ENCODE measurements at regions not wholly inside any gene's neighbourhood (a gene's known extent, or its start where the extent isn't known, plus 50 kb on each side); places are given as distances from the start of the nearest gene placed in this dataset.

DNA sequence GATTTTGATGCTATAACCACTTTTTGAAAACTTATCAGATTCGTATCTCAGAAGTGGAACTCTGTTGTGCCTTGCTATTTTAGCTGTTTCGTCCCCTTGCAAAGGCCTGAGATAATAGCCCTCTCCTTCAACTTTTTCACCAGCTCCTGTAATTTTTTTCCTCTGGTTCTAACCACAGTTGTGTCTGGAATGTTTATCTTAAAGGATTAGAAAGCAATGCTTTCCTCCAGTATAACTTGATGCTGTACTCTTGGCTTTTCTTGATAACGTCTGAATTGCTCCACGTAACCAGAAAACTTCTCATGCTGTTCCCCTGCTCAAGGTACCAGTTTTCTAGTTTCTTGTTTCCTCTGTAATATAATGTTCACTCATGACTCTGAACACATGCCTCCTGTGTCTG, 209.4 kb downstream of the DTWD2 start:
- DNase-seq, result no peak

GRCh38 chr5:118777189-118777736, 211.1 kb downstream of the DTWD2 start:
- DNase-seq, result no peak

- no peak for DNase-seq
These were observed 211.6 kb downstream of the DTWD2 start for GRCh38 chr5:118776755-118777154.

- DNase-seq, result no peak
These were observed 212.4 kb downstream of the DTWD2 start for GRCh38 chr5:118775790-118776499.

DNA sequence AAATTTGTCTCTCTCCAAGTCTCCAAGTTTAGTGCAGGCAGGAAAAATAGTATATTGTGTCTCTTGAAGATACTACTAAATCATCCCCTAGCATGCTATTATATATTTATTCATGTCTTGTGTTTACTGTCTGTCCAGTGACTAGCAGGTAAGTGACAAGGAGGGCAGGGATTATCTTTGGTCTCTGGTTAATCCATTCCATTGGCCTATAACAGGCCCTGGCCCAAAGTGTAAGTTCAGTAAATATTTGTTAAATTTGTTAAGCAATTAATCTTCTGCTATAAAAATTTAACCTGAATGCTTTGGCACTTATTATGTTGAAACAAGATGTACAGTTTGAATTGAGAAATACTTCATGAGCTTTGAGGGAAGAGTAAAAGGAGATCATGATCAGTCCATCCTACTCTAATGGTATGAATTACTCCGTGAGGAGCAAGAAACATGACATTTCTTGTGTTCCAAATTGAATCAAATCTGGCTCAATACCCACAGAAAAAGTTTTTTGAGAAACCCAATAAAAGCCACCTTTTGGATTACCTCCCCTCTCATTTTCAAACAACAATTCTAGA, 219.7 kb downstream of the DTWD2 start:
- no peak for DNase-seq

DNA sequence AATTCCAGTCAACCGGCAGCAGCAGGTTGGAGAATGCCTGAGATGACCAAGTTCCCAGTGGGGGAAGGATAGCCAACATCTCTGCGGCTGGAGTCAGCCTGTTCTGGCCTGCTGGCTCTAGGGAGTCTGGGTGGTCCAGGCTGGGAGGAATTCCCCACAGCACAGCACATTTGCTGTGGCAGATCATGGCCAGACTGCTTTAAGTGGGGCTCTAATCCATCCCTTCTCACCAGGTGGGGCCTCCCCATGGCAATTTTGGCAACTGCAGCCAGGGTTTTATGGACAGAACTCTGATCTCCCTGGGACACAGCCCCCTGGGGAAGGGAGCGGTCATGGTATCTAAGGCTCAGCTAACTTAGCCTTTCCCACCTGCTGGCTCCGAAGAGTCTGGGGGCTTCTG, 226.1 kb downstream of the DTWD2 start:
- no peak for DNase-seq

DNA sequence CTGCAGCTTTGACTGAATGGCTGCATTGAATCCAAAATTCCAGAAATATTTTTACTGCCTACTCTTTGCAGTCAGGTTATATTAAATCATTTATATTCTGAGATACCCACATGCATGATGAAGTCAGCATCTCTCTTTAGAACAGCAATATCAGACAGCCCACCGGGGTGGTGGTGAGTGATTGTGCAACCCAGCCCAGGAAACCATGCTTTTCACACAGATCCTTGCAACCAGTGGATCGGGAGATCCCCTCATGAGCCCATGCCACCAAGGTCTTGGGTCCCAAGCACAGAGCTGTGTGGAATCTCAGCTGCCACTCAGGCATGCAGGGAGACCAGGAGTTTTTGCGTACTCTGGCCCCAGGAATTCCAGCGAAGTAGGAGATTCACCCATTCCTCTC, 226.5 kb downstream of the DTWD2 start:
- DNase-seq, result no peak

- DNase-seq, result no peak
These were observed 235.4 kb downstream of the DTWD2 start for GRCh38 chr5:118752969-118753368.

- no peak for DNase-seq
These were observed 252.0 kb downstream of the DTWD2 start for GRCh38 chr5:118736396-118736795.

DNA sequence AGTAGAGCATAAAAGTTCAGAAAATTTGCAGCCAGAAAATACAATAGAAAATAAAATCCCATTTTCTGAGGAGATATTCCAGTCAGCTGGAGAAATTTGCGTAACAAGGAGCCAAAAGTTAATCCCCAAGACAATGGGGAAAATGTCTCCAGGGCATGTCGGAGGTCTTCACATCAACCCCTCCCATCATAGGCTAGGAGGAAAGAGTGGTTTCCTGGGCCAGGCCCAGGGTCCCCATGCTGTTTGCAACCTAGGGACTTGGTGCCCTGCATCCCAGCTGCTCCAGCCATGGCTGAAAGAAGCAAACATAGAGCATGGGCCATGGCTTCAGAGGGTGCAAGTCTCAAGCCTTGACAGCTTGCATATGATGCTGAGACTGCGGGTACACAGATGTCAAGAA, 255.0 kb downstream of the DTWD2 start:
- DNase-seq, result no peak

- DNase-seq, result no peak
These were observed 260.2 kb downstream of the DTWD2 start for GRCh38 chr5:118728191-118728590.

GRCh38 chr5:118726891-118727290, 261.5 kb downstream of the DTWD2 start:
- DNase-seq, result no peak

GRCh38 chr5:118723021-118723338, 265.4 kb downstream of the DTWD2 start:
- no peak for DNase-seq

GRCh38 chr5:118722122-118723020, 266.0 kb downstream of the DTWD2 start:
- DNase-seq, result no peak

GRCh38 chr5:118711727-118712126, 276.6 kb downstream of the DTWD2 start:
- DNase-seq, result no peak

- DNase-seq, result no peak
These were observed 282.2 kb downstream of the DTWD2 start for GRCh38 chr5:118705959-118706667.

DNA sequence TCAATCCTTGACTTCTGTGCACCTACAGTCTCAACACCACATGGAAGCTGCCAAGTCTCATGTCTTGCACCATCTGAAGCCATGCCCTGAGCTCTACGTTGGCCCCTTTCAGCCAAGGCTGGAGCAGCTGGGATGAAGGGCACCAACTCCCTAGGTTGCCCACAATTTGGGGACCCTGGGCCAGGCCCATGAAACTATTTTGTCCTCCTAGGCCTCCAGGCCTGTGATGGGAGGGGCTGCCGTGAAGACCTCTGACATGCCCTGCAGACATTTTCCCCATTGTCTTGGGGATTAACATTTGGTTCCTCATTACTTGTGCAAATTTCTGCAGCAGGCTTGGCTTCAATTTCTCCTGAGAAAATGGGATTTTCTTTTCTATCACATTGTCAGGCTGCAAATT, 285.1 kb downstream of the DTWD2 start:
- no peak for DNase-seq

DNA sequence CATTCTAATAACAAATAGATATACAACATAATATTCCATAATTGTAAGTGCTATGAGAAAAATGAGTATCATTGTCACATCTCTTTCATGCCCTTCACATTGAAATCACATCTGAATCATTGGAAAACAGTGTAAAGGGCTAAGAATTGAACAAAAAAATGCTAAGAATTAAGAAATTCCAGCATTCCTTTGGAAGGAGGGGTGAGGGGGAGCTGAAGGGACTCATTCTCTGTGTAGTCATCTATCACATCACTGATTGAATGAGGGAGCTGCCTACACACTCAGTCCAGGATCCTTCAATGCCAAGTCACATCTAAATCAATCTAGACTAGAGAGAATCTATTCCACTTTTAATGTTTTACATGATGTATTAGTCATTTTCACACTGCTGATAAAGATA, 286.6 kb downstream of the DTWD2 start:
- no peak for DNase-seq

DNA sequence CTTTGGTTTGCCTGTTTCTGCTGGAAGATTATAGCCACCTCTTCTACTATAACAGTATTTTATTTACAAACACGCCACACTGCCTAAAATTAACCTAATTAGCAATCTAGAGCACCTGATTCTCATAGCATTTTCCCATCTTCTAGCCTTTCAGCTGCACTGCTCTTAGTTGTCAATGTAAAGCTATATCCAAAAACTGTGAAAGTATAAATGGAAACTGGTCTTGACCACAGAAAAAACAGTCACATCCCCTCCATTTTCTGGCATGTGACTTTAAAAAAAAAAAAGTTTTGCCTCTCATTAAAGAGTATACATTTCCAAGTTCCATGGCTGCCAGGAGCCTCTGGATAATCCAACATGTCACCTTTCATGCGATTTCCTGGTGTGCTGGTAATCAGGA, 287.8 kb downstream of the DTWD2 start:
- no peak for DNase-seq

DNA sequence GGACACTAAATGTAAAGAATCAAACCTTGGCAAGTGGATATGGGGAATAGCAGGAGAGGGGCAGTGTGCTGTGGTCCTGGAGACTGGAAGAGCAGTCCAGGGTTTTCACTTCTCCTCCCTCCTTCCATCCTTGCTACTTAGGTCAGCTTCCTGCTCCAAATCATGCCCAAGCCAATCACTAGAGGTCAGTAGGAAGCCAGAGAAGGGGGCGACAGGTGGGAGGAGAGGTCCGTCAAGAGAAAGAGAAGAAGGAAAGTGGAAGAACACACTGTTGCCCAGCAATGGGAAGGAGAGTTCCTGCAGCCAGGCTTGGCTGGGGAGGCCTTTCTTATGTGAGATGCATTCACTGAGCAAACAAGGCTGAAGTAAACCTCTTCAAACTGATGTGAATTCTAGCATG, 289.6 kb downstream of the DTWD2 start:
- no peak for DNase-seq

DNA sequence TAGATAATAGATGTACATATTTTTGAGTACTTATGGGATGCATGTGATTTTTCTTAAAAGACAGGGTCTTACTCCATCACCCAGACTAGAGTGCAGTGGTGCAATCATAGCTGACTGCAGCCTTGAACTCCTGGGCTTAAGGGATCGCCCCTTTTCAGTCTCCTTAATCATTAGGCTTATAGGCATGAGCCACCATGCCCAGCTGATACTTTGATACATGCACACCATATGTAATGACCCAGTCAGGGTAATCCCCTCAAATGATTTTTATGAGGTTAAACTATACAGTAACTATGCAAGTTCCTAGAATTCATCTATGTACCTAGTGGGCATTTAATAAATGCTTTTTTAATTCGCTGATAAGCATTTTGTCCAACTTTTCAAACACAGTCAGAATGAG, 292.3 kb downstream of the DTWD2 start:
- no peak for DNase-seq

DNA sequence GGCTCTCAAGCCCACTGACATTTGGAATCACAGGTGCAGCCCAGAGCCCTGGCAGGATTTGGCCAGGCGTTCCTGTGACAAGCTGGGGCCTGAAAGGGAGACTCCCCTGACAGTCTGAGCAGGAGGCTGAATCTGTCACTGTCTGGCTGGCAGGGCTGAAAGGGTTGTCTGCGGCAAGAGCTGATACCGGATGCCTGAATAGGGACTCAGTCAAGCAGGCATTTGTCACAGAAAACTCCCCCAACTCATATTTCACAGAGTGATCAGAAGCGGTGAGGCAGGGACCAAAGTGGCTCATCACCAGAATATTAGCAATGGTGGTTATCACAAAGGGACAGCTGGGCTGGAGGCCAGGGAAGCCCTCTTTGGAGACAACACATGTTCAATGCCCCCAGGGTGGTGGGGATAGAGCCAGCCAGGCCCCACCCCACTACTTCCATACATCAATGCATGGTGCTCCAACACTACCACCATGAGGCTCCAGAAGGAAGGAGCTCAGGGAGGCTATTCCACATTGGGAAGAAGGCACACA, 295.5 kb downstream of the DTWD2 start:
- DNase-seq, result no peak
